GM12878 (cell line): ENCODE measurements at regions not wholly inside any gene's neighbourhood (a gene's known extent, or its start where the extent isn't known, plus 50 kb on each side); places are given as distances from the start of the nearest gene placed in this dataset.
"Not testable (repeated sequence)": the region's sequence is repeated elsewhere in the genome, so short reads cannot be mapped to it uniquely, and the experiment has no call there.

Experiments
- CTCF ChIP-seq, 3 experiments: IDR thresholded peaks in 2 of 3; conservative IDR thresholded peaks in 1 of 3; 2 replicates each; pipeline ENCODE4 v1.5.1; 2011; ENCODE audit warnings: low read depth in 3 of 3, low read length in 3 of 3, mild to moderate bottlenecking in 3 of 3, control low read depth in 2 of 3, moderate library complexity in 2 of 3, inconsistent platforms in 1 of 3, mixed read lengths in 1 of 3; ENCODE audit not compliant: control insufficient read depth in 2 of 3, insufficient read depth in 1 of 3; ENCODE audit errors: extremely low read depth in 1 of 3
- EED ChIP-seq: sonication (generic); IDR thresholded peaks from 2 replicates; pipeline ENCODE4 v1.6.1; 2016; ENCODE audit warnings: antibody characterized with exemption, low read depth
- EP300 ChIP-seq, 2 experiments: fragments of 150-350 bp in 1 of 2; IDR thresholded peaks; 2 replicates each; pipeline ENCODE4 v1.6.1; 2011 to 2012; ENCODE audit warnings: low read depth in 2 of 2, low read length in 2 of 2, borderline replicate concordance in 1 of 2, improper control_type of control experiment in 1 of 2, inconsistent platforms in 1 of 2; ENCODE audit not compliant: control insufficient read depth in 1 of 2
- ESRRA ChIP-seq: IDR thresholded peaks from 2 replicates; pipeline ENCODE4 v1.6.1; 2012; ENCODE audit warnings: mild to moderate bottlenecking, low read length, improper control_type of control experiment
- HCFC1 ChIP-seq: fragments of 150-350 bp; IDR thresholded peaks from 2 replicates; pipeline ENCODE4 v1.6.1; 2014; ENCODE audit warnings: low read length
- IRF4 ChIP-seq: IDR thresholded peaks from 2 replicates; pipeline ENCODE4 v1.6.1; 2011; ENCODE audit warnings: low read depth, low read length
- POLR2A ChIP-seq: IDR thresholded peaks from 2 replicates; pipeline ENCODE4 v1.6.1; 2011; ENCODE audit warnings: low read depth, mild to moderate bottlenecking, low read length
- RAD21 ChIP-seq: IDR thresholded peaks from 2 replicates; pipeline ENCODE4 v1.6.1; 2011; ENCODE audit warnings: mild to moderate bottlenecking, low read depth, low read length, moderate library complexity; ENCODE audit not compliant: insufficient read depth
- RCOR1 ChIP-seq: conservative IDR thresholded peaks from 2 replicates; pipeline ENCODE4 v1.6.1; 2012; ENCODE audit warnings: low read depth, low read length, improper control_type of control experiment
- SMC3 ChIP-seq: IDR thresholded peaks from 2 replicates; pipeline ENCODE4 v1.6.1; 2011; ENCODE audit warnings: low read length, improper control_type of control experiment, borderline replicate concordance
- SRF ChIP-seq, 2 experiments: IDR thresholded peaks; 2 replicates each; pipeline ENCODE4 v1.6.1; 2011; ENCODE audit warnings: low read depth in 2 of 2, low read length in 2 of 2, mild to moderate bottlenecking in 1 of 2, moderate library complexity in 1 of 2
- TARDBP ChIP-seq: IDR thresholded peaks from 2 replicates; pipeline ENCODE4 v1.6.1; 2016; ENCODE audit warnings: borderline replicate concordance
- YY1 ChIP-seq: IDR thresholded peaks from 2 replicates; pipeline ENCODE4 v1.6.1; 2011; ENCODE audit warnings: low read depth, mild to moderate bottlenecking, low read length

- TF ChIP-seq CTCF (IDR thresholded peaks at IDR 0.05 in 2 of 3, conservative IDR thresholded peaks at IDR 0.05 in 1 of 3; ENCODE audit: control insufficient read depth in 2 of 3, extremely low read depth in 1 of 3, insufficient read depth in 1 of 3, low read depth in 3 of 3, low read length in 3 of 3); EP300 (IDR thresholded peaks at IDR 0.05; ENCODE audit: borderline replicate concordance in 1 of 2, control insufficient read depth in 1 of 2, low read depth in 2 of 2, low read length in 2 of 2); RCOR1; YY1; RAD21; HCFC1; EED; SMC3; TARDBP; IRF4; ESRRA; POLR2A; SRF (IDR thresholded peaks at IDR 0.05; ENCODE audit: low read depth in 2 of 2, low read length in 2 of 2): not testable (repeated sequence)
These were observed 345.9 kb upstream of the NDST4 start for GRCh38 chr4:115459301-115459700.
